H9 (cell line): ENCODE measurements at regions not wholly inside any gene's neighbourhood (a gene's known extent, or its start where the extent isn't known, plus 50 kb on each side); places are given as distances from the start of the nearest gene placed in this dataset.

Experiments used
- DNase-seq: peaks from one replicate; pipeline ENCODE4 v3.0.0-alpha.2; 2017
- H2AFZ ChIP-seq: one replicate; pipeline ENCODE4 v1.6.1; 2013; ENCODE audit warnings: mild to moderate bottlenecking, low read length, control low read depth, moderate library complexity
- H2AK5ac ChIP-seq: 2 replicates; pipeline ENCODE4 v1.6.1; 2013; ENCODE audit warnings: low read length, control low read depth, mixed read lengths; ENCODE audit not compliant: insufficient read length
- H2BK120ac ChIP-seq: one replicate; pipeline ENCODE4 v1.6.1; 2013; ENCODE audit warnings: low read depth, mild to moderate bottlenecking, low read length, control low read depth, inconsistent platforms; ENCODE audit not compliant: poor library complexity, severe bottlenecking
- H2BK12ac ChIP-seq: 2 replicates; pipeline ENCODE4 v1.6.1; 2013; ENCODE audit warnings: low read length, control low read depth, mixed read lengths, low read depth; ENCODE audit not compliant: insufficient read length
- H2BK15ac ChIP-seq: 2 replicates; pipeline ENCODE4 v1.6.1; 2013; ENCODE audit warnings: low read depth, low read length, control low read depth
- H2BK20ac ChIP-seq: one replicate; pipeline ENCODE4 v1.6.1; 2013; ENCODE audit warnings: low read depth, mild to moderate bottlenecking, low read length, control low read depth, inconsistent platforms; ENCODE audit not compliant: poor library complexity, severe bottlenecking
- H2BK5ac ChIP-seq: 2 replicates; pipeline ENCODE4 v1.6.1; 2013; ENCODE audit warnings: low read length, control low read depth, mixed read lengths; ENCODE audit not compliant: insufficient read length
- H3K14ac ChIP-seq: 2 replicates; pipeline ENCODE4 v1.6.1; 2013; ENCODE audit warnings: low read length, control low read depth; ENCODE audit not compliant: insufficient read depth
- H3K18ac ChIP-seq: 2 replicates; pipeline ENCODE4 v1.6.1; 2013; ENCODE audit warnings: low read depth, mild to moderate bottlenecking, mixed read lengths, low read length, control low read depth; ENCODE audit not compliant: insufficient read length
- H3K23ac ChIP-seq: 2 replicates; pipeline ENCODE4 v1.6.1; 2013; ENCODE audit warnings: low read length, control low read depth, mixed read lengths, low read depth; ENCODE audit not compliant: insufficient read length
- H3K23me2 ChIP-seq: 2 replicates; pipeline ENCODE4 v1.6.1; 2013; ENCODE audit warnings: low read depth, mild to moderate bottlenecking, mixed read lengths, low read length, control low read depth; ENCODE audit not compliant: insufficient read length, poor library complexity, severe bottlenecking
- H3K27ac ChIP-seq: 2 replicates; pipeline ENCODE4 v1.5.1; 2013; ENCODE audit warnings: low read length, control low read depth, mixed read lengths, low read depth; ENCODE audit not compliant: insufficient read length
- H3K27me3 ChIP-seq: 2 replicates; pipeline ENCODE4 v1.6.1; 2013; ENCODE audit warnings: low read length, control low read depth, inconsistent platforms; ENCODE audit not compliant: insufficient read depth
- H3K4ac ChIP-seq: 2 replicates; pipeline ENCODE4 v1.6.1; 2013; ENCODE audit warnings: low read depth, mild to moderate bottlenecking, control low read depth, inconsistent platforms, low read length, moderate library complexity
- H3K4me1 ChIP-seq: 2 replicates; pipeline ENCODE4 v1.6.1; 2013; ENCODE audit warnings: low read length, control low read depth, inconsistent platforms; ENCODE audit not compliant: insufficient read depth
- H3K4me2 ChIP-seq: 2 replicates; pipeline ENCODE4 v1.6.1; 2013; ENCODE audit warnings: low read length, control low read depth, mixed read lengths; ENCODE audit not compliant: insufficient read length, insufficient read depth
- H3K56ac ChIP-seq: 2 replicates; pipeline ENCODE4 v1.6.1; 2013; ENCODE audit warnings: low read depth, mild to moderate bottlenecking, mixed read lengths, low read length, control low read depth; ENCODE audit not compliant: insufficient read length
- H3K79me1 ChIP-seq: 2 replicates; pipeline ENCODE4 v1.6.1; 2013; ENCODE audit warnings: low read depth, mild to moderate bottlenecking, moderate library complexity, low read length, control low read depth, inconsistent platforms; ENCODE audit not compliant: insufficient read depth, poor library complexity, severe bottlenecking
- H3K79me2 ChIP-seq: 2 replicates; pipeline ENCODE4 v1.6.1; 2013; ENCODE audit warnings: low read length, control low read depth, inconsistent platforms; ENCODE audit not compliant: insufficient read depth
- H3K9ac ChIP-seq: 2 replicates; pipeline ENCODE4 v1.6.1; 2013; ENCODE audit warnings: low read length, control low read depth, mixed read lengths; ENCODE audit not compliant: insufficient read length; ENCODE audit errors: extremely low read depth
- H3K9me3 ChIP-seq: one replicate; pipeline ENCODE4 v1.6.1; 2013; ENCODE audit warnings: low read depth, low read length, inconsistent platforms; ENCODE audit not compliant: control insufficient read depth
- H3T11ph ChIP-seq: one replicate; pipeline ENCODE4 v1.6.1; 2013; ENCODE audit warnings: mild to moderate bottlenecking, low read length, control low read depth, inconsistent platforms
- H4K20me1 ChIP-seq: one replicate; pipeline ENCODE4 v1.6.1; 2013; ENCODE audit not compliant: control insufficient read depth, insufficient read length, insufficient read depth
- H4K5ac ChIP-seq: 2 replicates; pipeline ENCODE4 v1.6.1; 2013; ENCODE audit warnings: low read depth, mild to moderate bottlenecking, mixed read lengths, low read length, control low read depth; ENCODE audit not compliant: insufficient read length
- H4K8ac ChIP-seq: replicated peaks from 2 replicates; pipeline ENCODE4 v1.6.1; 2013; ENCODE audit warnings: low read length, control low read depth, mixed read lengths, low read depth; ENCODE audit not compliant: insufficient read length
- H4K91ac ChIP-seq: 2 replicates; pipeline ENCODE4 v1.6.1; 2013; ENCODE audit warnings: low read depth, mild to moderate bottlenecking, moderate library complexity, mixed read lengths, low read length, control low read depth; ENCODE audit not compliant: insufficient read length
- H3K27ac Mint-ChIP-seq, 3 experiments: 2 replicates in 2 of 3; 3 replicates in 1 of 3; pipeline ENCODE4 v1.8.0; 2020 to 2021; ENCODE audit warnings: mixed read lengths in 3 of 3, mild to moderate bottlenecking in 1 of 3, moderate library complexity in 1 of 3
- H3K27me3 Mint-ChIP-seq: 2 replicates; pipeline ENCODE4 v1.8.0; 2021; ENCODE audit warnings: low read depth, mild to moderate bottlenecking, moderate library complexity, mixed read lengths
- H3K36me3 Mint-ChIP-seq, 3 experiments: 2 replicates in 2 of 3; 3 replicates in 1 of 3; pipeline ENCODE4 v1.8.0; 2020 to 2021; ENCODE audit warnings: low read depth in 3 of 3, mixed read lengths in 3 of 3; ENCODE audit not compliant: insufficient read depth in 1 of 3
- H3K4me1 Mint-ChIP-seq, 2 experiments: 2 replicates each; pipeline ENCODE4 v1.8.0; 2020; ENCODE audit warnings: mixed read lengths in 2 of 2
- H3K4me3 Mint-ChIP-seq, 2 experiments: 2 replicates in 1 of 2; 3 replicates in 1 of 2; pipeline ENCODE4 v1.8.0; 2020 to 2021; ENCODE audit warnings: mild to moderate bottlenecking in 2 of 2, mixed read lengths in 2 of 2, moderate library complexity in 1 of 2
- H3K9me3 Mint-ChIP-seq, 2 experiments: 2 replicates in 1 of 2; 3 replicates in 1 of 2; pipeline ENCODE4 v1.8.0; 2020; ENCODE audit warnings: mild to moderate bottlenecking in 2 of 2, mixed read lengths in 2 of 2, moderate library complexity in 1 of 2
- CTCF ChIP-seq: fragments of 200-600 bp; sonication (generic); conservative IDR thresholded peaks from 3 replicates; pipeline ENCODE4 v1.8.0; 2021; ENCODE audit warnings: antibody characterized with exemption, mild to moderate bottlenecking
- WGBS: extraction: QIAGEN DNeasy Blood & Tissue Kit; methylation state at CpG from one replicate; pipeline ENCODE4 v1.1.7; 2013; ENCODE audit warnings: missing lambda C conversion rate, low lambda C conversion rate, mixed read lengths; ENCODE audit not compliant: insufficient read length; ENCODE audit errors: extremely low coverage; 5-methylcytosine and 5-hydroxymethylcytosine counted together

GRCh38 chr18:78521744-78522143 is 457.9 kb upstream of the SALL3 start:
- no peak overlapping the region for H3K9ac ChIP-seq
- no peak overlapping the region; the same call in 1 of the 2 replicates for H3K14ac ChIP-seq
- no peak overlapping the region for H3K27ac ChIP-seq
- H3K27ac Mint-ChIP-seq: no peak overlapping the region
- no peak for TF ChIP-seq CTCF
- no peak overlapping the region for H3K18ac ChIP-seq
- DNase-seq: no peak
- H3K4me1 ChIP-seq: no peaks in the 10 kb centered on the region
- no peak overlapping the region for H3K23ac ChIP-seq
- no peak overlapping the region for H4K91ac ChIP-seq
- no peak overlapping the region for H3K4ac ChIP-seq
- H3K27me3 ChIP-seq: no peaks in the 10 kb centered on the region
- H3K56ac ChIP-seq: no peak overlapping the region
- no peak overlapping the region for H4K5ac ChIP-seq
- no peaks in the 10 kb centered on the region for H3K4me1 Mint-ChIP-seq
- H3K79me1 ChIP-seq: no peaks in the 10 kb centered on the region
- H2BK15ac ChIP-seq: no peak overlapping the region
- H4K8ac ChIP-seq: no peak overlapping the region
- H3K27me3 Mint-ChIP-seq: peaks cover 5% of the 10 kb centered on the region
- no peak overlapping the region for H2AFZ ChIP-seq
- no peak overlapping the region for H2BK120ac ChIP-seq
- no peaks in the 10 kb centered on the region for H3K9me3 Mint-ChIP-seq
- no peak overlapping the region for H3T11ph ChIP-seq
- H2BK20ac ChIP-seq: no peak overlapping the region
- H4K20me1 ChIP-seq: no peaks in the 10 kb centered on the region
- no peaks in the 10 kb centered on the region for H3K79me2 ChIP-seq
- no peaks in the 10 kb centered on the region; a peak in 1 of 7 replicates for H3K36me3 Mint-ChIP-seq
- no peak overlapping the region for H2BK12ac ChIP-seq
- H2BK5ac ChIP-seq: no peak overlapping the region
- H3K9me3 ChIP-seq: no peaks in the 10 kb centered on the region
- no peak overlapping the region for H2AK5ac ChIP-seq
- no peak overlapping the region for H3K4me3 Mint-ChIP-seq
- H3K4me2 ChIP-seq: no peak overlapping the region
- no peaks in the 10 kb centered on the region for H3K23me2 ChIP-seq
- no CpG with 5 or more reads among the region's 8 CpGs for WGBS
